RWPE2 (cell line): ENCODE measurements at regions not wholly inside any gene's neighbourhood (a gene's known extent, or its start where the extent isn't known, plus 50 kb on each side); places are given as distances from the start of the nearest gene placed in this dataset.
"Not testable (repeated sequence)": the region's sequence is repeated elsewhere in the genome, so short reads cannot be mapped to it uniquely, and the experiment has no call there.

ENCODE experiments used
- ATAC-seq: fragments of 200-7000 bp; cut with Tn5 transposase; 3 replicates; pipeline ENCODE4 v1.9.1; 2021; ENCODE audit warnings: low read depth
- DNase-seq: peaks from one replicate; pipeline ENCODE4 v3.0.0-alpha.2; 2020; ENCODE audit warnings: low spot score
- H3K27ac ChIP-seq: fragments of 450-650 bp; 2 replicates; pipeline ENCODE4 v1.5.1; 2017; ENCODE audit warnings: mild to moderate bottlenecking; ENCODE audit not compliant: poor library complexity, severe bottlenecking
- H3K27me3 ChIP-seq: fragments of 250-450 bp; sonication (Bioruptor Pico); 2 replicates; pipeline ENCODE4 v1.5.1; 2021; ENCODE audit warnings: mild to moderate bottlenecking, moderate library complexity; ENCODE audit not compliant: insufficient read depth, poor library complexity, severe bottlenecking
- H3K36me3 ChIP-seq: fragments of 250-450 bp; sonication (Bioruptor Pico); 2 replicates; pipeline ENCODE4 v1.5.1; 2020; ENCODE audit warnings: low read depth, mild to moderate bottlenecking, moderate library complexity
- H3K4me1 ChIP-seq: fragments of 250-450 bp; sonication (Bioruptor Pico); 2 replicates; pipeline ENCODE4 v1.5.1; 2021; ENCODE audit warnings: mild to moderate bottlenecking, moderate library complexity; ENCODE audit not compliant: insufficient read depth, poor library complexity, severe bottlenecking
- H3K4me3 ChIP-seq: fragments of 250-450 bp; sonication (Bioruptor Pico); 2 replicates; pipeline ENCODE4 v1.5.1; 2021; ENCODE audit warnings: mild to moderate bottlenecking, moderate library complexity; ENCODE audit not compliant: severe bottlenecking
- H3K9me3 ChIP-seq: fragments of 250-450 bp; sonication (Bioruptor Pico); 2 replicates; pipeline ENCODE4 v1.5.1; 2021; ENCODE audit warnings: mild to moderate bottlenecking, moderate library complexity; ENCODE audit not compliant: severe bottlenecking

DNA sequence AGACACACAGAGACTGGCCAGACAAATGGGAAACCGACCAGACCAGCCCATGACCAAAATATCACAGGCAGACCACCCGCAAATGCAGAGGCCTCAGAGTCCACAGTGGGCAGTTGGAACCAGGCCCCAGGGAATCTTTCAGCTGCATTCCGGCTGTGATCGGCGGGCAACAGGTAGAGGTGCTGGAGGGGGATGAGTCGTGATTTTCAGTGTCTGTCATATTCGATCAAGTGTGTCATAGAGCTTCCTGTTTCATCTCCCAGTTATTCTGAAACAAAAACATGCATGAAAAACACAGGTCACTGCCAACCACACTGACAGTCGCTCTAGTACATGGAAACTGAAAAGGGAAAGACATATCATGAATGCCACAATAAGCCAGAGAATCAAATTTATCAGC, 308.6 kb downstream of the BCL2L11 start:
- not testable (repeated sequence) for H3K27me3 ChIP-seq, H3K4me3 ChIP-seq, H3K4me1 ChIP-seq, ATAC-seq, H3K36me3 ChIP-seq, H3K9me3 ChIP-seq, H3K27ac ChIP-seq, DNase-seq

DNA sequence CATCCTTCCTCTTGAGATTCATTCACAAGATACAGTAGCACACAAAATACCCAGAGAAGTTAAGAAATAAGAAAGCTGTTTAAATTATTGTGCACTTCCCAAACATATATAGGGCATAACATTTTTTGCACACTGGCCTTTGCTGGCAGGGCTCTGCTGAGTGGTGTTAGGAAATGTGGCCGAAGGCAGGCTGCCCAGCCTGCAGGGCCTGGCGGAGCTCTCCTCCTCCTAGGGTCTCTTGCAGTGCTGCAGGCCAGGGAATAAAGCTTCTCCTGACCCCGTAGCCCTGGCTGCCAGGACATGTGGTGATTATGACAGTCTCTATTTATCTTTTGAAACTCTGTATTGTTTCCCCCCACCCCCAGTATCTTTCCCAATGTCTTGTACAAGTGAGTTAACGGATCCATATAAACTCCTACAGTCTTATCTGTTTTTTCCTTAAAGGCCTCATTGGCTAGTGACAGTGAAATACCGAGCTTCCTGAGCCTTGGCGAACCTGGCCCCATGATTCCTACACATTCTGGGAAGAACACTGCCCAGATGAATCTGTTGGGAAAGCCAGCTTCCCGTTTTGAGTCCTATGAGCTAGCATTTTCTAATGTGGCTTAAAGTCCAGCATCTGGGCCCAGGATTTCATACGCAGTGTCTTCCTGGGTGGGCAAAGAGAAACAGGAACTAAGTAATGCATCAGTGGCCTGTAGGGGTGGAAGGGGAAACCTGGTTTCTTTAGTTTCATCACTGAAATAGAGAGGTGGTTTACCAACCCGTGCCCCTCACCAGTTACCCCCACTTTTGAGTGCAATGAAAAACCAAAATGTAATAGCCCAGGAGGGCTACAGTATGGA, 310.3 kb downstream of the BCL2L11 start:
- DNase-seq, H3K9me3 ChIP-seq, H3K36me3 ChIP-seq, ATAC-seq, H3K4me3 ChIP-seq, H3K4me1 ChIP-seq, H3K27ac ChIP-seq, H3K27me3 ChIP-seq: not testable (repeated sequence)

DNA sequence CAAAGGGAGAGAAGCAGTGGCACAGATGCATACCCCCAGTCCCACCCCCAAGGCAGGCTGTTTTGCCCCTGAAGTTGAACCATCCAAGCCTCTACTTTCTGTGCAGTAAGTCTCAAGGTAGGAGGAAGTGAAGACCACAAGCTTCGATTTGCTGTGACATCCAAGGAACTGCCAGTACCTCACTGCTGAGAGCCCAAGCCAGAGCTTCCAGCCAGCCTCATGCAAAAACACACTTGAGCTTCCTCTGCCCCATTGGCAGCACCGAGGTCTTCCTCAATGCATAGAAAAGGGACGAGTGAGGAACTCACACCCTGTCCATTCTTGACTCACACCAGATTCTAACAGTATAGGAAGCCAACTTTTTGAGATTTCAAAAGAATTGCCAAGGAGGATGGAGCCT, 311.7 kb downstream of the BCL2L11 start:
- not testable (repeated sequence) for H3K4me1 ChIP-seq, H3K27ac ChIP-seq, ATAC-seq, H3K36me3 ChIP-seq, H3K4me3 ChIP-seq, H3K9me3 ChIP-seq, H3K27me3 ChIP-seq, DNase-seq

DNA sequence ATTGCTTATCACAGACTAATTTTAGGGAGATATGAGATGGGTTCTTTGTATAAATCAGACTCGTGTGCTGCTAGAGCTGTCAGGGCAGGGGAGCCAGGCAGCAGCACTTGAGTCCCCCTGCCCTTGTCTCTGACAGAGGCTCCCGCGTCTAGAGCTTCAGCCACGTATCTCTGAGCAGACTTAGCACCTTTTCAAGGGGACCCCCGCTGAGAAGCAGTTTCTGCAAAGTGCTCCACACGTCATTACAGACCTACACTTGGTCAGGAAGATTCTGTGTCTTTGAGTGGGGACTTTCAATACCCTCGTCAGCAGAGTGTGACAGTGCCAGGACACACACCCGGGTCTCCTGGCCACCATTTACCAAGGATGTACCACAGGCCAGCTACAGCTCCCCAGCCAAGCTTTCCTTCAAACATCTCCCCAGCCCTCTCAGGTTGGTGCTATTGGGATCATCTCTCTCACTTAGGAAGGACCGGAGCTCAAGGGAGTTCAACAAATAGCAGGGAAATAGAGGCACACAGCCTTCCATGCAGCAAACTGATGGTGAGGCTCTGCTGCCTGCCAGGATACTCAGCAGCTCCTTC, 312.3 kb downstream of the BCL2L11 start:
- H3K36me3 ChIP-seq, DNase-seq, ATAC-seq, H3K4me3 ChIP-seq, H3K27me3 ChIP-seq, H3K9me3 ChIP-seq, H3K27ac ChIP-seq, H3K4me1 ChIP-seq: not testable (repeated sequence)

DNA sequence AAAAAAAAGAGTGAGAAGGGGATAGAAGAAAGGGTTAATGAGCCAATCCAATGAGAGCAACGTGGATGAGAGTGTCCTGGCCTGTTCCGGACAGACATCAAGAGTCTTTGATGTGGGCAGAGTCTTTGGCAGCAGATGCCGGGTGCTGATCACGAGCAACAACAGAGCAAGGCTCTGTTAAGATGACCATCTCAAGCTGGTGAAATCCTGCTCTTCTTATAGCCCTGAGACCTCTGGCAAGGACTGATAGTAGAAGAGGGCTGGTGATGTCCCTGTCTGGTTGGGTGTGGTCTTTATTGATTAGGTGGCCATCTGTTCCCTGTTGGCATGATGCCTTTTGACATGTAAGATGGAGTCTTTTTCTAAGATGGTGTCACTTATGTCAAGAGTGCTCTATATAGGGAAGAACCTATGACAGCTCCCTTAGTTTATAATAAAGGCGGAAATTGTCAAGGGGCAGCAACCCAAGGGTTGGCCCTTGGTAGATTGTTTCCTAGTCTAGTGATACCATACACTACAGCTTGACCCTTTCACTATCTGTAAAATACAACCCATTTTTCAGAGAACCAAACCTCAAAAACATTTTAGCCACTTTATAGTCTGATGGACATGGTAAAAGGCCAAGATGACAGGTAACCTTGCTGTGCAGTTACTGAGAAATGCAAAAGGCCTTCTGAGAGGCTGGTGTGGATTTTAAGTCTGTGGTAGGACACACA, 313.3 kb downstream of the BCL2L11 start:
- not testable (repeated sequence) for H3K27me3 ChIP-seq, H3K27ac ChIP-seq, H3K4me3 ChIP-seq, DNase-seq, ATAC-seq, H3K4me1 ChIP-seq, H3K36me3 ChIP-seq, H3K9me3 ChIP-seq

DNA sequence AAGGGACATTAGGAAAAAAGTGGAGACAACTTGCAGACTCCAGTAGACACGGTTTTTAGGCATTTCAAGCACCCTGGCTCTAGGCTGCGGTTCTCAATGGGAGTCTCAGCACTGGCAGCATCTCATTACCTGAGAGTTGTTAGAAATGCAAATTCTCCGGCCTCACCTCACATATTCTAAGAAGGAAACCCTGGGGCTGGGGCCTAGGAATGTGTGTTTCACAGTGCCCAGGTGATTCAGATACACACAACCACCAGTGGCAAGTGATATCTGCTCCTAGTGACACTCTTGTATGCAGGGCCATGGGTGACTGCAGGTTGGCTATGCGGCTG, 313.9 kb downstream of the BCL2L11 start:
- not testable (repeated sequence) for H3K27ac ChIP-seq, DNase-seq, H3K4me1 ChIP-seq, ATAC-seq, H3K36me3 ChIP-seq, H3K4me3 ChIP-seq, H3K9me3 ChIP-seq, H3K27me3 ChIP-seq

DNA sequence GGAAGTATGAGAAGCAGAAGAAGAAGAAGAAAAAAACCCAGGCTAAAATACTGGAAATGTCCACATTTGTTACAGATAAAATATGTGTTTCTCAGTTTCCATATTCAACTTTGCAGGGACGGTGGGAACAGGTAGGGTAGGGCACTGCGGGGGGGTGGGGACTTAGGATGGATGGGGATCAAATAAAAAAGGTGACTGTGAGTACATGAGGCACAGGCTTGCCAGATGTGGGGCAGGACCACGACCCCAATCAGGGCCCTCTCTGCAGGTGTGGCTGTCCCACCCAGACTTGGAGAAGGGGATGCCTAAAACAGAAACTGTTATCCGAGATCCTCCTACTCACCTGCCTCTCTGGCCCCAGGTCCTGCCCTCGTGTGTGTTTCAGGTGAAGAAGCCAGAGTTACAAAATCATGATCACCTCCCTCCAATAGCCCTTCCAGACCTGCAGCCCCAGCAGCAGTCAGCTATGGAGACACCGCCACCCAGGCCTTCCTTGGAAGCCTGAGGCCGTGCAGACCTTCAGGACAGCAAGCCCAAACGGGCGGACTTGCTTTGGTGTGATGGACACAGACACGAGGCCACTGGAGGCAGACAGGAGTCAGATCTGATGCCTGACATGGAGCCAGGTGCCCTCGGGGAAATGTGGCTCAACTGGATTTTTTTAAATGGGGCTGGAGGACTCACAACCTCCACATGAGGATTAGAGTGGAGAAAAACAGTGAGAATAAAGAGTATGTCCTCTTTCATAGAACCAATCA, 315.0 kb downstream of the BCL2L11 start:
- H3K27me3 ChIP-seq, H3K36me3 ChIP-seq, H3K4me1 ChIP-seq, H3K4me3 ChIP-seq, H3K27ac ChIP-seq, H3K9me3 ChIP-seq, DNase-seq, ATAC-seq: not testable (repeated sequence)

DNA sequence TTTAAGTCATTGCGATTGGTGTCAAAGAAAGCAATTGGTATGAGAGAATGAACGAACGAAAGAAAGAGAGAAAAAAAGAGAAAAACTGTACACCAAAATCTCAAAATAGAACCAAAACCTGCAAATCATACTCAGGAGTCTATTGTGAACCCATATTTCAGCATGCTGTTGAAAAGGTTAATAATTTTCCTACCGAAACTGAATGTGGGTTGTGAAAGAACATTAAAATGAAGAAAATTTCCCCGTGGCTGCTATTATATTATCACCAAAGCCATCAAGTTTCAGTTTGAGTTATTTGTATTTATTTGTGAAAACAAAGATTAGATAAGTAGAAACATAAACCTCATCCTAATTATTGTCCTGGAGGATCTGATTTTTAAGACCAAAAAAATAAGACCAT, 315.7 kb downstream of the BCL2L11 start:
- H3K27me3 ChIP-seq, H3K4me3 ChIP-seq, H3K27ac ChIP-seq, H3K9me3 ChIP-seq, H3K36me3 ChIP-seq, ATAC-seq, H3K4me1 ChIP-seq, DNase-seq: not testable (repeated sequence)

DNA sequence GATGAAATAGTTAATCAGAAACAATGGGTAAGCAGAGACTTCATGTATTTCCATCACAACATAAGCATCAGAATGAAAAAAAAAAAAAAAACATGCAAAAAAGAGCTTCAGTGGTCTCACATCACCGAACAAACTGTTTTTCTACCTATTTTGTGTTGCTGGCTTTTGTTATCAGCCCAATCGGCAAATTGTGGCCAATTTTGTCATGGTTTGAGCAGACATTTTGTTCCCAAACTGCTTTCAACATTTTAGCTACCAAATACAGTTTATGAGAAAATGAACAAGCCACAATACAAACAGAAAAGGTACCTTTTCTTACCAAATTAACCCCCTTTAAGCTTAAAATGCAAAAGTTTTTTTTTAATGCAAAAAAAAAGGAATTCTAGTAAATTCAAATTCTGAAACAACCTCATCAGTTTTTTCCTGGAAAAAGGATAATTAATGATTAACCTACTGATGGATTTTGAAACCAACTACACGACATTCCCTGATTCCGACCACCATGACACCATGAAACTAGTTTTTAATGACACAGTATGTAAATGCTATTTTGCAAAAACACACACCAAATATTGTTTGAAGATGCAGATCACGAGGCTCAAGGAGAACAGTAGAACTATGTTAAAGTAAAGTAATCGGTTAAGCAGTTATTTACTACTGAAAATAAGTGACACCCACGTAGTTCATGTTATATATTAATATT, 316.7 kb downstream of the BCL2L11 start:
- ATAC-seq, H3K27ac ChIP-seq, DNase-seq, H3K27me3 ChIP-seq, H3K9me3 ChIP-seq, H3K4me3 ChIP-seq, H3K36me3 ChIP-seq, H3K4me1 ChIP-seq: not testable (repeated sequence)

DNA sequence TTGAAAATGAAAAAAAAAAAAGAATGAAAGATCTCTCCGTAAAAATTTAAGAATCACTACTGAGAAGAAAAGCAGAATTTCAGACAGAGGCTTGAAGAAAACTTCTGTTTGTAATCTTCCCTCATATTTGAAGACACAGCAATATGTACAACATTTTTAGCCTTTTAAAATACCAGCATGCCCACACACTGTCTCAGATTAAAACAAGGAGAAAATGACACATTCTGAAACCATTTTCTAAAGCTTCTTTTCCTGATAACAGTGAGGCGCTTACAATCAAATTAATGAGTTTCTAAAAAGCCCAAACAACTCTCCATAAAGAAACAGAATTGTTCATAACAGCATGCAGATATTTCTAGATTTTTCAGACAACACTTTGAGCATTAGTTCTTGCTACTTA, 317.4 kb downstream of the BCL2L11 start:
- H3K27ac ChIP-seq, H3K36me3 ChIP-seq, H3K9me3 ChIP-seq, H3K27me3 ChIP-seq, H3K4me3 ChIP-seq, DNase-seq, ATAC-seq, H3K4me1 ChIP-seq: not testable (repeated sequence)
